NCI-H460 (cell line): ENCODE measurements at regions not wholly inside any gene's neighbourhood (a gene's known extent, or its start where the extent isn't known, plus 50 kb on each side); places are given as distances from the start of the nearest gene placed in this dataset.

Experiments used
- DNase-seq: peaks from one replicate; pipeline ENCODE4 v3.0.0-alpha.2; 2016; ENCODE audit warnings: low read depth; ENCODE audit errors: extremely low read depth

GRCh38 chr14:22420598-22421186, 168.3 kb downstream of the DAD1 start:
- DNase-seq: no peak

DNA sequence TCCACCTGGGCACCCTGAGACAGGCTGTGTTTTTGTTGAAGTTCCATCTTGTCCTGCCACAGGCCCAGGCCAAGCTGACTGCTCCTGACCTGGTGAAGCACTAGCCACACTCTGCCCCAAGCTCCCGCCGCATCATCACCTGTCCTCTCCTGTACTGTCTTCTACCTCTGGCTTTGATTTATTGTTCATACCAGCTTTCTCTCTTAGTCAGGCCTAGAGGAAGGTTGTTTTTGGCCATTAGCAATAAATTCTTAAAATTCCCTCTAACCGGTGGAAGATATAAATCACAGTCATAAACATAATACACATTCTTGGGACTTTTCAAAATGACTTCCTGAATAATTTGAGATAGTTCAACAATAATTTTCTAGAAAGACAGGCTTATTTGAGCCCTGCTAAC, 169.4 kb downstream of the DAD1 start:
- DNase-seq: no peak

DNA sequence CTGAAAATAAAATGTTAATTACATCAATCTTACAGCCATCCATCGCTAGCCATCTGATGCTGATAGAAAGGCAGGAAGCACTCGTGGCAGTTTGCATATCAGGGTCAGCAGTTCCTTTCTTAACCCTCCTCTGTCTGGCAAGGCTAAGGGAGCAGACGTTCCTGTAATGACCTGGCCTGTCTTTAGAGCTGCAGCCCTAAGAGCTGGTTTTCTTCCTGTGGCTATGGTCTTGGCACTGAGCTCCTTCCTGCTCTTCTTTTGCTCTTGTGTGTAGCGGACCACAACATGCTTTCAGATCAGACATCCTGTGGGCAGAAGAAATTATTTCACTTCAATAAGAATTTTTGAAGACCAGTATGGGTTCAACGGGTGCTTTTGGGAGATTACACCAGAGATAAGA, 170.4 kb downstream of the DAD1 start:
- no peak for DNase-seq

GRCh38 chr14:22417914-22418313, 171.1 kb downstream of the DAD1 start:
- no peak for DNase-seq

GRCh38 chr14:22416193-22416592, 172.8 kb downstream of the DAD1 start:
- DNase-seq: no peak

GRCh38 chr14:22415605-22415959, 173.4 kb downstream of the DAD1 start:
- no peak for DNase-seq

- no peak for DNase-seq
Observed at GRCh38 chr14:22414876-22415604, 174.0 kb downstream of the DAD1 start.

GRCh38 chr14:22412926-22413411, 176.1 kb downstream of the DAD1 start:
- DNase-seq: no peak

DNA sequence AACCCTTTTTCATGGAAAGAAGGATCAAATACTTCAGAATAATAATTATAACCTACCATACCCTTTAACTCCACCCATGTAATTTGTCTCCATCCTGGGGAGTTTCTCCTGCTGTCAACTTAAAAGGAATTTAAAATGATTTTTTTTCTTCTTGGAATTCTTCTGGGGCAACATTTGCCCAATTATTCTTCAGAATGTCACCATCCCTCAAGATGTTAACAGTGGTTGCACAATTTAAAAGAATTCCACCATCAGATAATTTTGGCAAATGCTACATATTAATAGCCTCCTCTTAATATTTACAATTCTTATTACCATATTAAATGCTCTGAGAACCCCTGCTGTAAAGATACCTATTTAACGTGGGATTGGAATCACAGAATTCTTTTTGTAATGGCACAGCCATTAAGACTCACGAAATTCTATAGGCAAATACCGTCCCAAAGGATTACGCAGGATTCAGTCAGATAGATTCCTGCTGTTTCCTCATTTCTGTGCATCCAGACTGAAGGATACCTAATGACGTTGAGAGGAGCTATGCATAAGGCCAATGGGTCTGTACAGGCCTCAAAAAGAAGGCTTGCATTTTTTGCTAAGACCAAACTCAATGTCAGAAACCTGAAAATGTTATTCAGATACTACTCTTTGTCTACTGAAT, 177.5 kb downstream of the DAD1 start:
- no peak for DNase-seq

DNA sequence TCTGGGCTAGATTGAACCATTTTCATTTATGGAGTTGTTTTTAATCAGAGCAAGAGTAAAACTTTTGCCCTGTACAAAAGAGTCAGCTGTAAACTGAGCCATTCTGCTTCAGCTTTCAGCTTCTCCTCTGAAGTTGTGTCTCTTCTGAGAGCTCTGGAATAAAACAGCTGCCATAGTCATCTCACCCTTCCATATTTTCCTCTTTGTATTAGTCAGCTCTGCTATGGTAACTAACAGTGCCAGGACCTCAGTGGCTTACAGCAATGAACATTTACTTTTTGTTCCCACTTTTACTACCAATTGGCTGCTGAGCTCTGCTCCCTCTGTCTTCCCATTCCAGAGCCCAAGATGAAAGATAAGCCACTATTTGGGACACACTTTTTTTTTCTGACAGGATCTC, 178.5 kb downstream of the DAD1 start:
- DNase-seq: no peak

DNA sequence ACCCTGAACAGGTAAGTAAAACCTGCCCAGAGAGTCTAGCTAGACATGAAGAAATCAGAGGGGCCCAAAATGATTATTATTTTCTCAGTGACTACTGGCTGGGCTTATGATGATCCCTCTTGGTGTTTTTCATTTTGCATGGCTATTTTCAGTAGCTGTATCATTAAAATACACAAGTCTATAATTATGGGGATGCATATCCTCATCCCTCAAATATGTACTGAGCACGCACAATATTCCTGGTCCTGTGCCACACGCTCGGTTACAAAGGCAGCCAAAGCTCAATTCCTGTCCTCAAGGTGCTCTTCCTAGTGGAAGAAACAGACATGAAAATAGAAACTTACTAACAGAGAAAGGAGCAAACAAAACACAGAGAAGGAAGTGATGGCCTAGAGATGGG, 180.0 kb downstream of the DAD1 start:
- no peak for DNase-seq

DNA sequence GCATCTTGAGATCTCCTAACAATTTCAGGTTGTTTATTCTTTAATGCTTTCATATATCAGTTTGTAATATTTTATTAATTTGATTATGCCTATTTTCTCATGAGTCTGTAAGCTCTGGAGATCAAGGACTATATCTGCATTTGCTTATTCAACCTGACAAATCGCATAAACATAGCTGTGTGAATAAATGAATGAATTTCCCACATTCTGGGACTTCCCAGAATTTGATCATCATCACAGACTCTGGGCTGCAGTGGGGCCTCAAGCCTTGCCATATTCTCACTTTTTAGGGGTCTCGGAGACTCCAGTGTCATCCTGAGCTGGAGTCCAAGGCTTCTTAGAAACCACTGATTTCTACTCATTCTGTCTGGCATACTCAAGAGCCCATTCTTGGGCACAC, 180.5 kb downstream of the DAD1 start:
- no peak for DNase-seq

GRCh38 chr14:22407033-22407432, 182.0 kb downstream of the DAD1 start:
- DNase-seq: no peak

DNA sequence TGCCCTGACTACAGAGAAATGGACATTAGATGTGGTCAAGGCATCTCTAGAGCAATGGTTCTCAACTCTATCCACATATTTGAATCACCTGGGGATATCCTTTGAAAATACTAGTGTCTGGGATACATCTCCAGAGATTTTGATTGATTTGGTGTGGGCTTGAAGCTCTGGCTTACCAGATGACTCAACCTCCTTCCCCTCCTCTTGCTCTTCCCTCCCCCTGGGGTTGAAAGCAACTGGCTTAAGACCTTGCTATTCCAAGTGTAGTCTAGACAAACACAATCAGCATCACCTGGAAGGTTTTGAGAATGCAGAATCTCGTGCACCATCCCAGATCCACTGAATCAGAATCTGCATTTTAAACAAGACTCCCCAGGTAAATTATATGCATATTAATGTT, 183.8 kb downstream of the DAD1 start:
- DNase-seq: no peak

DNA sequence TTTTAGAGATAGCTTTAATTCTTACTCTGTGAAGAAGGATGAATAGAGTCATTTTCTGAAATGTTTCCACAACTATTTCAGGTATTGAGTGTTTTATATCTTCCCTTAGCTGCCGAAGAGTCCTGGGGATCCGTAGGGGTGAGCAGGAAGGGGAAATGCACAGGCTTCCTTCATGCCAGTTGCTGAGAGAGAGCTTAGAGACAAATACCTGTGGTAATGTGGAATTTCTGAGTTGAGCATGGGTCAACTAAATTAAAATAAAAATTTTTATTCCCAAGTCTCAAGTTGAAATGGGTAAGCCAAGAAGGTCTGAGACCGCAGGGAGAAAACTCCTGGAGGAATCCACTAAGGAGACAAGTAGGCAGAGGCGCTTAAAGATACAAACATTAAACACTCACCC, 185.7 kb downstream of the DAD1 start:
- DNase-seq: no peak

- DNase-seq: no peak
Observed at GRCh38 chr14:22400655-22401259, 188.3 kb downstream of the DAD1 start.

DNA sequence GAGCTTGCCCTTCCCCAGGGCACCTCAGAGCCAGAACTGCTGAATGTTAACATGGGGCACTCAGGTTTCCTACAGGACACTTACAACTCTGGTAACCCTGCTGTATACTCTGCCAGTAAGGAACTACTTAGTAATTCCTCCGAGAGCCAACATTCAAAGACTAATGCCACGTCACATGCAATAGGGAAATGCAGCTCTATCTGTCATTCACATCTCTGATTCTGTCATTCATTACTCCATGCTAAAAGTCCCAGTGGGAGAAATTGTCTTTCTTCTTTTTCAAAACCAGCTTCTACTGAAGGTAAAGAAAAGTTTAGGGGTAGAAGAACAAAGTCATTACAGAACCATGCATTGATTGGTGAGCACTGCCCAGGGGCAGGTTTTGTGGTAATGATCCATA, 189.2 kb downstream of the DAD1 start:
- no peak for DNase-seq

- no peak for DNase-seq
Observed at GRCh38 chr14:22397221-22397737, 191.7 kb downstream of the DAD1 start.

DNA sequence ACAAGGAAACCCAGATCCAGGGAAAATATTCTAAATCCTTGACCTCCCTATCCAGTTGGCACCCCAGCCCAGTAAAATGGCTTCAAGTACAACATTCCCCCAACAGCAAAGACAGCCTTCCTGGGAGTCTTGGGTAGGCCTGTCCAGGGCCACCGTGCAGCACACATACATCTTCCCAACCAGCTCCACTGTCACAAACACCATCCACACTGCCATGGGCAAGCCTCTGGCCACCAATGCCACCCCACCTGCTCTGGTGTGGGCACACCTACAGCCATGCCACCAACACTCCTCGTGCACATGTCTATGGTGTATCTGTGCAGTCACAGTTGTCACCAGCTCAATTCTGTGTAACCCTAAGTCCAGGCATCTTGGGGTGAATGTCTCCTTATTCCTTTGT, 193.2 kb downstream of the DAD1 start:
- DNase-seq: no peak

DNA sequence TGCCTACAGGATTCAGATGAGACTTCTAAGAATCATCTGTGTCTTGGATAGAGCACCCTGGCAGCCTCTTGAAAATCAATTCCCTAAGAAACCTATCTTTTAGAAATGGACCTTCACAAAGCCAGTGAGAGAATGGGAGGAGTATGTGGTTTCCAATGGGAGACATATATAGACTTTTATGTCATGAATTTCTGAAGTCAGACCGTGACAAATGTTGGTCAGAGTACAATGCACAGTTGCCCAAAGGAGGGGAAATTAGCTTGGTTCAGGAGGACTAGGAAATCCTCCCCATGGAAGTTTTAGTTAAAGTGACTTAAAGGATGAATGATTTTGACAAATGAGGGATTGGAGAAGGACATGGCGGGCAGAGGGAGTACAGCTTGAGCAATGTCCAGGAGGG, 194.4 kb downstream of the DAD1 start:
- no peak for DNase-seq

GRCh38 chr14:22393796-22394195, 195.2 kb downstream of the DAD1 start:
- no peak for DNase-seq
